IMR-90 (cell line): ENCODE measurements at regions not wholly inside any gene's neighbourhood (a gene's known extent, or its start where the extent isn't known, plus 50 kb on each side); places are given as distances from the start of the nearest gene placed in this dataset.

Source experiments
- ATAC-seq: fragments of 200-7000 bp; cut with Tn5 transposase; 2 replicates; pipeline ENCODE4 v1.9.1; 2020; ENCODE audit warnings: low read depth, mild to moderate bottlenecking, moderate library complexity
- BruUV-seq: library from RNA; stranded (reverse); fragments of 400-500 nt; replicated peaks from 2 replicates; lab custom pipeline; 2021; lab: Mats Ljungman, UMichigan
- CTCF ChIA-PET: fragments of 300-600 bp; formaldehyde crosslinking; extraction: SDS; loops from one replicate; lab custom pipeline; 2021; ENCODE audit warnings: antibody characterized with exemption; lab: Yijun Ruan, JAX
- POLR2A ChIA-PET: fragments of 300-600 bp; sonication (Branson Sonifier 250); formaldehyde crosslinking; loops from one replicate; lab custom pipeline; 2022; ENCODE audit warnings: antibody characterized with exemption; ENCODE audit not compliant: unreplicated experiment; lab: Charles Lee
- DNase-seq: peaks from one replicate; pipeline ENCODE4 v3.0.0; 2013
- H2AFZ ChIP-seq: replicated peaks from 2 replicates; pipeline ENCODE3; 2013; ENCODE audit warnings: low read length, mild to moderate bottlenecking; ENCODE audit not compliant: poor library complexity
- H2AK5ac ChIP-seq: 2 replicates; pipeline ENCODE4 v1.6.1; 2013; ENCODE audit warnings: low read depth, low read length, inconsistent platforms
- H2AK9ac ChIP-seq: replicated peaks from 2 replicates; pipeline ENCODE3; 2013; ENCODE audit warnings: mild to moderate bottlenecking, low read depth, low read length, moderate library complexity; ENCODE audit not compliant: poor library complexity
- H2BK120ac ChIP-seq: 2 replicates; pipeline ENCODE4 v1.6.1; 2013; ENCODE audit warnings: low read depth, low read length, inconsistent platforms
- H2BK15ac ChIP-seq: 3 replicates; pipeline ENCODE4 v1.6.1; 2013; ENCODE audit warnings: low read depth, low read length, inconsistent platforms
- H2BK20ac ChIP-seq: 2 replicates; pipeline ENCODE4 v1.6.1; 2013; ENCODE audit warnings: low read depth, mild to moderate bottlenecking, inconsistent platforms, low read length, moderate library complexity
- H2BK5ac ChIP-seq: 2 replicates; pipeline ENCODE4 v1.6.1; 2013; ENCODE audit warnings: mild to moderate bottlenecking, low read depth, low read length, inconsistent platforms; ENCODE audit not compliant: poor library complexity, severe bottlenecking
- H3K14ac ChIP-seq: replicated peaks from 2 replicates; pipeline ENCODE4 v1.6.1; 2013; ENCODE audit warnings: low read depth, low read length, inconsistent platforms
- H3K18ac ChIP-seq: 2 replicates; pipeline ENCODE4 v1.6.1; 2013; ENCODE audit warnings: low read depth, low read length, control low read depth
- H3K23ac ChIP-seq: 2 replicates; pipeline ENCODE4 v1.6.1; 2013; ENCODE audit warnings: low read depth, low read length, inconsistent platforms
- H3K27ac ChIP-seq: 2 replicates; pipeline ENCODE4 v1.5.1; 2013; ENCODE audit warnings: mild to moderate bottlenecking, control low read depth, low read length; ENCODE audit not compliant: insufficient read depth
- H3K27me3 ChIP-seq: 2 replicates; pipeline ENCODE4 v1.6.1; 2013; ENCODE audit warnings: low read length; ENCODE audit not compliant: control insufficient read depth, insufficient read depth
- H3K36me3 ChIP-seq: 2 replicates; pipeline ENCODE4 v1.6.1; 2013; ENCODE audit warnings: low read length, mixed read lengths; ENCODE audit not compliant: control insufficient read depth, insufficient read depth
- H3K4ac ChIP-seq: 2 replicates; pipeline ENCODE4 v1.6.1; 2013; ENCODE audit warnings: low read depth, low read length, inconsistent platforms
- H3K4me1 ChIP-seq: 2 replicates; pipeline ENCODE4 v1.6.1; 2013; ENCODE audit warnings: low read length, mixed read lengths; ENCODE audit not compliant: control insufficient read depth, insufficient read depth
- H3K4me2 ChIP-seq: 2 replicates; pipeline ENCODE4 v1.6.1; 2013; ENCODE audit warnings: low read depth, mild to moderate bottlenecking, control low read depth, low read length, moderate library complexity
- H3K4me3 ChIP-seq: 2 replicates; pipeline ENCODE4 v1.5.1; 2013; ENCODE audit warnings: low read depth, mild to moderate bottlenecking, control low read depth, low read length, moderate library complexity; ENCODE audit not compliant: insufficient read depth
- H3K56ac ChIP-seq: 2 replicates; pipeline ENCODE4 v1.6.1; 2013; ENCODE audit warnings: low read length, inconsistent platforms; ENCODE audit not compliant: insufficient read depth; ENCODE audit errors: extremely low read depth
- H3K79me1 ChIP-seq, 2 experiments: 2 replicates each; pipeline ENCODE4 v1.6.1; 2013; ENCODE audit warnings: low read length in 2 of 2, inconsistent platforms in 1 of 2, low read depth in 1 of 2
- H3K9ac ChIP-seq: 2 replicates; pipeline ENCODE4 v1.6.1; 2013; ENCODE audit warnings: low read depth, low read length, control low read depth
- H3K9me1 ChIP-seq: 2 replicates; pipeline ENCODE4 v1.6.1; 2013; ENCODE audit warnings: low read length, inconsistent platforms; ENCODE audit not compliant: insufficient read depth
- H3K9me3 ChIP-seq: 2 replicates; pipeline ENCODE4 v1.6.1; 2013; ENCODE audit warnings: low read length; ENCODE audit not compliant: control insufficient read depth, insufficient read depth
- H4K20me1 ChIP-seq: 2 replicates; pipeline ENCODE4 v1.6.1; 2013; ENCODE audit warnings: low read length, inconsistent platforms; ENCODE audit not compliant: insufficient read depth
- H4K5ac ChIP-seq: 2 replicates; pipeline ENCODE4 v1.6.1; 2013; ENCODE audit warnings: mild to moderate bottlenecking, low read depth, low read length, control low read depth
- H4K8ac ChIP-seq, 2 experiments: 2 replicates each; pipeline ENCODE4 v1.6.1; 2013; ENCODE audit warnings: low read depth in 2 of 2, low read length in 2 of 2, control low read depth in 1 of 2, inconsistent platforms in 1 of 2
- H4K91ac ChIP-seq: 2 replicates; pipeline ENCODE4 v1.6.1; 2013; ENCODE audit warnings: low read depth, low read length, inconsistent platforms; ENCODE audit not compliant: insufficient read depth
- CEBPB ChIP-seq: IDR thresholded peaks from 2 replicates; pipeline ENCODE4 v1.6.1; 2012; ENCODE audit warnings: low read depth, low read length, improper control_type of control experiment
- FOS ChIP-seq: fragments of 150-350 bp; IDR thresholded peaks from 2 replicates; pipeline ENCODE4 v1.6.1; 2016; ENCODE audit warnings: low read depth, low read length
- MAFK ChIP-seq: IDR thresholded peaks from 2 replicates; pipeline ENCODE4 v1.6.1; 2012; ENCODE audit warnings: low read depth, low read length, improper control_type of control experiment
- RCOR1 ChIP-seq: IDR thresholded peaks from 2 replicates; pipeline ENCODE4 v1.6.1; 2012; ENCODE audit warnings: mild to moderate bottlenecking, low read length, improper control_type of control experiment; ENCODE audit not compliant: insufficient replicate concordance
- RFX5 ChIP-seq: IDR thresholded peaks from 2 replicates; pipeline ENCODE4 v1.8.0; 2012; ENCODE audit warnings: low read depth, mild to moderate bottlenecking, low read length, moderate library complexity
- WGBS, 2 experiments: methylation state at CpG; one replicate each; pipeline versions ENCODE4 v1.1.5 to v1.1.7; 2013; ENCODE audit warnings: missing lambda C conversion rate in 2 of 2; ENCODE audit not compliant: insufficient read length in 1 of 2; ENCODE audit errors: extremely low coverage in 2 of 2; 5-methylcytosine and 5-hydroxymethylcytosine counted together
- dilution Hi-C: fragments of 300-500 bp; cut with HindIII; formaldehyde crosslinking; loops from one replicate; pipeline ENCODE4 v1.14.3; 2018; ENCODE audit warnings: low sequenced_read_pairs; ENCODE audit not compliant: unreplicated experiment
- in situ Hi-C: fragments of 300-500 bp; cut with MboI; formaldehyde crosslinking; loops from 3 replicates; pipeline ENCODE4 v1.14.3; 2019; ENCODE audit warnings: low sequenced_read_pairs, inconsistent platforms, mixed read lengths
- intact Hi-C: fragments of 100-400 bp; cut with micrococcal nuclease; formaldehyde crosslinking; loops from 2 replicates; pipeline ENCODE4 v1.10.0; 2022

DNA sequence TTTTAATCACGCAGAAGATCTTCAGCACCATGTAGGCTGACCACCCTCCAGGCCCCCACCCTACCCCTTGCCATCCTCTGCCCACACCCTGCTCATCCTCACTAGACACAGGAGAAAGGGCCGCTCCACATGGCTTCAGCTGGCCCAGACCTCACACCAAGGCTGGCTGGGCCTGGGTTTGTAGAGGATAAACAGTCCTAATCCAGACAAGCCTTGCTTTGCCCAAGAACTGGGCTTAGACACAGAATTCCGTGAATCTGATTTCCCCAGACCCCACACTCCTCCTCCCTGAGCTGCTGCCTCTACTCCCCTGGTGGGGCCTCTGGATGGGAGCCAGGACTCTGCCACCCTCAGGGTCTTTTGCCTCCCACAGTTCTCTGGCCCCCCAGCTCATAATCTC, 185.3 kb downstream of the CYP26B1 start:
- DNase-seq (no peak), ATAC-seq (no peak)
- Histone ChIP-seq H2AK5ac (no peak overlapping the region), H3K27me3 (peaks cover 14% of the 10 kb centered on the region), H3K23ac (no peak overlapping the region), H4K8ac (no peak overlapping the region), H4K5ac (no peak overlapping the region), H3K14ac (no peak overlapping the region), H3K4me1 (no peaks in the 10 kb centered on the region), H3K56ac (no peak overlapping the region), H3K4me2 (no peak overlapping the region), H4K20me1 (no peaks in the 10 kb centered on the region), H2BK20ac (no peak overlapping the region), H3K18ac (no peak overlapping the region), H3K9ac (no peak overlapping the region), H3K4me3 (no peak overlapping the region), H2BK15ac (no peak overlapping the region), H2AK9ac (no peak overlapping the region), H3K4ac (no peak overlapping the region), H4K91ac (no peak overlapping the region), H3K36me3 (no peaks in the 10 kb centered on the region), H3K27ac (no peak overlapping the region), H3K79me1 (no peaks in the 10 kb centered on the region), H2BK5ac (no peak overlapping the region), H3K9me1 (no peaks in the 10 kb centered on the region), H3K9me3 (no peaks in the 10 kb centered on the region; the same call in 1 of the 2 replicates), H2AFZ (no peak overlapping the region), H2BK120ac (no peak overlapping the region)
- dilution Hi-C loops: no loop called here
- BruUV-seq: no TSS peak
- in situ Hi-C loops: no loop called here
- TF ChIP-seq FOS: no peak
- TF ChIP-seq MAFK: no peak
- TF ChIP-seq RCOR1: no peak
- no peak for TF ChIP-seq RFX5
- TF ChIP-seq CEBPB: no peak
- intact Hi-C loops: no loop called here
- POLR2A ChIA-PET: interaction anchor here (0.6 kb wide), 1 partner anchor 81 kb away, joined by 3 read pairs; no protein-coding TSS in a partner anchor
- WGBS, 2 experiments: 40% methylated on average over 1 of the region's 3 CpGs; no CpG with 5 or more reads in 1 of the 2 experiments
- CTCF ChIA-PET: no interaction called here
